Thyroid gland (tissue), 4 donors: ENCODE measurements at regions not wholly inside any gene's neighbourhood (a gene's known extent, or its start where the extent isn't known, plus 50 kb on each side); places are given as distances from the start of the nearest gene placed in this dataset.

Source experiments
- DNase-seq, 2 donors: peaks; one replicate each; pipeline ENCODE4 v3.0.0-alpha.2; 2019
- H3K27ac ChIP-seq, 3 donors: fragments of 200-600 bp; sonication (generic); 1 replicate in 2 of 3; 2 replicates in 1 of 3; pipeline ENCODE4 v1.5.1; 2016 to 2019; ENCODE audit warnings: mild to moderate bottlenecking in 1 of 3, moderate library complexity in 1 of 3
- H3K27me3 ChIP-seq: fragments of 200-600 bp; sonication (generic); one replicate; pipeline ENCODE4 v1.5.1; 2019
- H3K36me3 ChIP-seq, 2 donors: fragments of 200-600 bp; sonication (generic); one replicate each; pipeline ENCODE4 v1.5.1; 2016 to 2019
- H3K4me1 ChIP-seq, 2 donors: fragments of 200-600 bp; sonication (generic); one replicate each; pipeline ENCODE4 v1.5.1; 2017 to 2019
- H3K4me3 ChIP-seq, 3 donors: fragments of 200-600 bp; sonication (generic); replicated peaks in 1 of 3; 1 replicate in 2 of 3; 2 replicates in 1 of 3; pipeline ENCODE4 v1.5.1; 2016; ENCODE audit warnings: mild to moderate bottlenecking in 1 of 3
- H3K9me3 ChIP-seq: fragments of 200-600 bp; sonication (generic); one replicate; pipeline ENCODE4 v1.5.1; 2017
- CTCF ChIP-seq, 6 experiments: fragments of 200-600 bp in 3 of 6; fragments of 450-650 bp in 3 of 6; sonication (generic) in 3 of 6; IDR thresholded peaks; one replicate each; pipeline ENCODE4 v1.5.1; 2016 to 2019; ENCODE audit warnings: antibody characterized with exemption in 6 of 6, mild to moderate bottlenecking in 2 of 6, inconsistent platforms in 1 of 6, moderate library complexity in 1 of 6
- POLR2A ChIP-seq, 2 donors: fragments of 450-650 bp; IDR thresholded peaks; one replicate each; pipeline ENCODE4 v1.6.1; 2017; ENCODE audit warnings: antibody characterized with exemption in 2 of 2, mild to moderate bottlenecking in 2 of 2, moderate library complexity in 1 of 2
- WGBS, 2 donors: methylation state at CpG; one replicate each; pipeline ENCODE4 v1.1.5; 2017; 5-methylcytosine and 5-hydroxymethylcytosine counted together
- intact Hi-C: fragments of 100-400 bp; cut with DNase I; formaldehyde crosslinking; loops from one replicate; pipeline ENCODE4 v1.15.1; 2023

GRCh38 chr20:18904624-18905023 lies 91.0 kb downstream of the SCP2D1 start:
- TF ChIP-seq POLR2A (IDR thresholded peaks at IDR 0.05) (no peak), CTCF (IDR thresholded peaks at IDR 0.05) (peak in 1 of 6 experiments; percentile 8)
- Histone ChIP-seq H3K36me3 (no peaks in the 10 kb centered on the region), H3K4me3 (no peak overlapping the region), H3K27ac (no peak overlapping the region), H3K4me1 (no peaks in the 10 kb centered on the region), H3K27me3 (no peaks in the 10 kb centered on the region), H3K9me3 (no peaks in the 10 kb centered on the region)
- DNase-seq: no peak
- intact Hi-C loops: no loop called here
- WGBS, 2 donors: 39 to 57% methylated on average over 5 of the region's 5 CpGs

- 87 to 95% methylated on average over 2 of the region's 2 CpGs for WGBS, 2 donors
- Histone ChIP-seq H3K9me3 (no peaks in the 10 kb centered on the region), H3K4me3 (no peak overlapping the region), H3K36me3 (no peaks in the 10 kb centered on the region), H3K27ac (no peak overlapping the region), H3K27me3 (no peaks in the 10 kb centered on the region), H3K4me1 (no peaks in the 10 kb centered on the region)
- TF ChIP-seq POLR2A (IDR thresholded peaks at IDR 0.05): no peak
- TF ChIP-seq CTCF (IDR thresholded peaks at IDR 0.05): no peak
- DNase-seq: no peak
- intact Hi-C loops: no loop called here
These were observed 92.5 kb downstream of the SCP2D1 start for GRCh38 chr20:18906046-18906445.

GRCh38 chr20:18907353-18907752 lies 93.8 kb downstream of the SCP2D1 start:
- Histone ChIP-seq H3K4me1 (no peaks in the 10 kb centered on the region), H3K27me3 (no peaks in the 10 kb centered on the region), H3K4me3 (no peak overlapping the region), H3K27ac (no peak overlapping the region), H3K36me3 (no peaks in the 10 kb centered on the region), H3K9me3 (no peaks in the 10 kb centered on the region)
- no peak for DNase-seq
- 63 to 72% methylated on average over 6 of the region's 6 CpGs for WGBS, 2 donors
- TF ChIP-seq CTCF (IDR thresholded peaks at IDR 0.05) (no peak), POLR2A (IDR thresholded peaks at IDR 0.05) (no peak)
- intact Hi-C loops: no loop called here

- intact Hi-C loops: no loop called here
- Histone ChIP-seq H3K27me3 (no peaks in the 10 kb centered on the region), H3K9me3 (no peaks in the 10 kb centered on the region), H3K4me3 (no peak overlapping the region), H3K4me1 (no peaks in the 10 kb centered on the region), H3K27ac (no peak overlapping the region), H3K36me3 (no peaks in the 10 kb centered on the region)
- WGBS, 2 donors: 71 to 83% methylated on average over 3 of the region's 3 CpGs
- TF ChIP-seq POLR2A (IDR thresholded peaks at IDR 0.05): no peak
- no peak for TF ChIP-seq CTCF (IDR thresholded peaks at IDR 0.05)
- no peak for DNase-seq
These were observed 94.5 kb downstream of the SCP2D1 start for GRCh38 chr20:18908109-18908508.

- no peak for DNase-seq
- intact Hi-C loops: no loop called here
- Histone ChIP-seq H3K27me3 (no peaks in the 10 kb centered on the region), H3K36me3 (no peaks in the 10 kb centered on the region), H3K9me3 (no peaks in the 10 kb centered on the region), H3K27ac (no peak overlapping the region), H3K4me1 (no peaks in the 10 kb centered on the region), H3K4me3 (no peak overlapping the region)
- TF ChIP-seq CTCF (IDR thresholded peaks at IDR 0.05) (no peak), POLR2A (IDR thresholded peaks at IDR 0.05) (no peak)
These were observed 95.7 kb downstream of the SCP2D1 start for GRCh38 chr20:18909254-18909653.
